ENCODE measurements at regions not wholly inside any gene's neighbourhood (a gene's known extent, or its start where the extent isn't known, plus 50 kb on each side); places are given as distances from the start of the nearest gene placed in this dataset.

- DNase-seq (ENCODE audit: low read depth in 2 of 2): no peak
These were observed 467.7 kb downstream of the EPHA4 start for GRCh38 chr2:221104361-221104811.

DNA sequence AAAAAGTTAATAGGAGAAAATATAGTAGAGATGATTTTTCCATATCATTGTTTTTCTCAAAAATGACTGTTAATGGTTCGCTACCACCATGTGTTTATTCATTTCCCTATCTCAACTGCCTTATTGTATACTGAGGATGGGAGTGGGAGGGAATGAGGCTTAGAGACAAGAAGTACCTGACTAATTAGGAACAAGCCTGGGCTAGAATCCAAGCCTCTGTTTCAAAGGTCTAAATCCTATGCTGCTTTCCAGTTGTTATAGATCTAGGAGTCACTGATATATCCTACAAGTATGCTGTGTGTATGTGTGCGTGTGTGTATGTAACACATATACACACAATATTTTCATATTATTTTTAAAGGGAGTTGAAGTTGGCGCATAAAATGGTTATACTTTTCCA, 465.9 kb downstream of the EPHA4 start:
- DNase-seq (ENCODE audit: low read depth in 2 of 2): no peak

DNA sequence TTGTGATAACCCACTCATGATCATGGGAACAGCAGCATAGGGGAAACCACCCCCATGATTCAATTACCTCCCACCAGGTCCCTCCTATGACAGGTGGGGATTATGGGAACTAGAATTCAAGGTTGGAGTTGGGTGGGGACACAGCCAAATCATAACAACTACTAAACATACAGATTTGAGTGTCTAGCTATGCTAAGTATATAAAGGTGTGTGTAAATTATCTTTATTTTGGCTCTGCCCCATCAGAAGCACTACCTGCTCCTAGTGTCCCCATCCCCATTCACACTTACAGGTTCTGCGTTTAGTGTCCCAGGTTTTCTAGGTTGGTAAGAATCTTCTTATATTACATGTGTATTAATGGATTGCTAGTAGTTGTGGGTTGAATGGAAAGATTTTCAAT, 464.7 kb downstream of the EPHA4 start:
- no peak for DNase-seq (ENCODE audit: low read depth in 2 of 2)

DNA sequence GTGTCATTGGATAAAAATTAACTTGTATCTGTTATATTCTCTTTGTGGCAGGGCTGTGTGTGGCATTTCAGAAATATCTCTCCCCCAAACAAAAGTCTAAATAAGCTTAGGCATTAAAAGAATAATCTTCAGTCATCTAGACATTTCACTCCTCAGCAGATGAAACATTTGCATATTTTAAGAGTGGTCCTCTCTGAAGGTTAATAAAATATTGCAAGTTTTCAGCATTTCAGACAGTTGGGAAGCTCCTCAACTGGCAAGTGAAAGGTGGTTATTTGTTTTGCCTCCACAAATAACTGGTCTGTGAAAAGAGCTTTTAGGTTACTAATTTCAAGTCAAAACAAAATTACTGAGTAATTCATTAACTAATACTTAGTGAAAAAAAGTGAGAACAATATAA, 462.6 kb downstream of the EPHA4 start:
- DNase-seq (ENCODE audit: low read depth in 2 of 2): no peak

GRCh38 chr2:221111739-221112138, 460.4 kb downstream of the EPHA4 start:
- no peak for DNase-seq (ENCODE audit: low read depth in 2 of 2)

DNA sequence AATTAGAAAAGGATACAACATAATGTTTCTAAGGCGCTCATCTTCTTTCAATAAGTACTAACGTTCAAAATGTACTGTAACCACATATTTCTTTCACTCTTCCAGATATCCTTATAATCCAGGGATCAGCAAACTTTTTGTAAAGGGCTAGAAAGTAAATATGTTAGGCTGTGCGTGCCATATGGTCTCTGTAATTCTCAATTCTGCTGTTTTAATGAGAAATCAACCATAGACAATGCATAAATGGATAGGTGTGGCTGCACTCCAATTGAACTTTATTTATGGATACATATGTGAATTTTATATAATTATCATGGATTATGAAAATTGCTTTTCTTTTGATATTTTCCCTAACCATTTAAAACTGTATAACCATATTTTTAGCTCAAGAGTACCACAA, 459.4 kb downstream of the EPHA4 start:
- no peak for DNase-seq (ENCODE audit: low read depth in 2 of 2)

- DNase-seq (ENCODE audit: low read depth in 2 of 2): no peak
These were observed 456.2 kb downstream of the EPHA4 start for GRCh38 chr2:221115944-221116343.

GRCh38 chr2:221120643-221121042, 451.5 kb downstream of the EPHA4 start:
- DNase-seq (ENCODE audit: low read depth in 2 of 2): no peak

- no peak for DNase-seq (ENCODE audit: low read depth in 2 of 2)
These were observed 448.7 kb downstream of the EPHA4 start for GRCh38 chr2:221123396-221123795.

- no peak for DNase-seq (ENCODE audit: low read depth in 2 of 2)
These were observed 447.4 kb downstream of the EPHA4 start for GRCh38 chr2:221124532-221125240.

GRCh38 chr2:221125691-221126090, 446.4 kb downstream of the EPHA4 start:
- DNase-seq (ENCODE audit: low read depth in 2 of 2): no peak

- no peak for DNase-seq (ENCODE audit: low read depth in 2 of 2)
These were observed 442.4 kb downstream of the EPHA4 start for GRCh38 chr2:221129657-221130056.

- DNase-seq (ENCODE audit: low read depth in 2 of 2): no peak
These were observed 441.7 kb downstream of the EPHA4 start for GRCh38 chr2:221130431-221130830.

- DNase-seq (ENCODE audit: low read depth in 2 of 2): no peak
These were observed 438.2 kb downstream of the EPHA4 start for GRCh38 chr2:221133941-221134340.

- no peak for DNase-seq (ENCODE audit: low read depth in 2 of 2)
These were observed 437.4 kb downstream of the EPHA4 start for GRCh38 chr2:221134718-221135117.

- no peak for DNase-seq (ENCODE audit: low read depth in 2 of 2)
These were observed 436.4 kb downstream of the EPHA4 start for GRCh38 chr2:221135699-221136098.

DNA sequence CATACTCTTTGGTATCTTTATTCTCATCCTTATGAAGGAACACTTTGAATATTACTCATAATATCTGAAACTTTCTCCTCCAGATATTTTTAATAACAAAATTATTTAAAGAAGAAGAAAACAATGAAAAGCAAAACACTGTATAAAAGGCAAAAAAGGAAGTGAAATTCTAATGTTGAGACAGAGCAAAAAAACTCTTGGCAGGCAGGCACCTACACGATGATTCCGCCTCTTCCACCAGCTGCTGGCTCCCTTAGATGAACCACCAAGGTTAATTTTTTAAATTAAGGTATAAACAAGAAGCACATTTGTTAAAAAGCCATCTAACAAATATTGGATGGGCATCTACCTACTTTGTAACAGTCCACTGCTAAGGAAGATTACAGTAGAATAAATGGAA, 434.7 kb downstream of the EPHA4 start:
- no peak for DNase-seq (ENCODE audit: low read depth in 2 of 2)

GRCh38 chr2:221142341-221142740, 429.8 kb downstream of the EPHA4 start:
- DNase-seq (ENCODE audit: low read depth in 2 of 2): no peak

- DNase-seq (ENCODE audit: low read depth in 2 of 2): no peak
These were observed 428.9 kb downstream of the EPHA4 start for GRCh38 chr2:221143231-221143630.

DNA sequence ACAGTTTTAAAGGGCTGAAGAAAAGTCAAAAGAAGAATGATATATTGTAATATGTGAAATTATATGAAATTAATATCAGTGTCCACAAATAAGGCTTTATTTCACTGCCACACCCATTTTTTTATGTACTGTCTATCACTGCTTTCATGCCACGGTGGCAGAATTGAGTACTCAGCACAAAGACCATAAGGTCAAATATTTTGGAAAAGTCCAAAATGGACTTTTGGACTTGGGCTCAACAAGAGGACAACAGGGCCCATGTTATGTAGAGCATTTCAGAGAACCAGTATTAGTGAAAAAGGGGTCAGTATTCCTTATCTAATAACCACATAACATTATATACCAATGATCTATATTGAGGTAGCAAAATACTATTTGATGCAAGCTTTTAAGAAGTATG, 427.2 kb downstream of the EPHA4 start:
- DNase-seq (ENCODE audit: low read depth in 2 of 2): no peak

- no peak for DNase-seq (ENCODE audit: low read depth in 2 of 2)
These were observed 426.7 kb downstream of the EPHA4 start for GRCh38 chr2:221145396-221145795.

DNA sequence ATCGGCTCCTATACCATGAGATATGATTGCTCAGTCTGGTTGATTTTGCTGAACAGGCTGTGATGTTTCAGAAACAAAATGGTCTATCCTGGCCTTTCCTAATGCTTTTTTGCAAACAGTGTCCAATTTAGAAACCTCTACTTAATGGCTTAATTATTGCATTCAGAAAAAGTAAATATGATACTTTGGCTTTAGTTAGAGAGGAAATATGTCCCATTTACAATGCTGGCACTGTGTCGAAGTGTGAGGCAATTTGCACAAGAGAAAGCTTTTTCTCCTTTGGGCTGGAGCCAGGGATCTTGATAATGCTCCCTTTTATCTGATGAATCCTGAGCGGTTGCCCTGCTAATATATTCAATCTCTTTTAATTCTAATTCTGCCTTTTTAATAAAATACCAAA, 418.9 kb downstream of the EPHA4 start:
- no peak for DNase-seq (ENCODE audit: low read depth in 2 of 2)

DNA sequence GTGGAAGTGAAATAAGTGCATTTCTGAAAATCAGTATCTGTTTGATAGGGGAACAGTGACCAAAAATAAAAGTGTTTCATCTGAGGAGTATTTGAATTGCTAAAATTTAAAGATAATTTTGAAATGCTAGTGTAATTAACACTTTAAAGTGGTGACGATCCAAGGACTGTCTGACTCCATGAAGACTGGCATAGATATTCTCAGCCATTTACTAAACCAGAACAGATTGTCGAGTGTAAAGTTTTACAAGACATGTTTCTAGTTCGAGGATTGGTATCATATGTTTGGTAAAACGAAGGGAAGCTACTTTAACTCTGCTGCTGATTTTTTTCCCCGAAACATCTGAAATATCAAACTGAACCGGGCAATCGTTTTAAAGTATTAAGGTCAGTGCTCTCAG, 417.9 kb downstream of the EPHA4 start:
- no peak for DNase-seq (ENCODE audit: low read depth in 2 of 2)

- no peak for DNase-seq (ENCODE audit: low read depth in 2 of 2)
These were observed 415.9 kb downstream of the EPHA4 start for GRCh38 chr2:221156062-221156734.

All from activated CD4-positive, alpha-beta T cell treated with anti-CD3 and anti-CD28 coated beads for 24 hours (primary cell).